Upper lobe of left lung (tissue), 4 donors: ENCODE measurements at regions not wholly inside any gene's neighbourhood (a gene's known extent, or its start where the extent isn't known, plus 50 kb on each side); places are given as distances from the start of the nearest gene placed in this dataset.

Experiments used
- CTCF ChIP-seq, 6 experiments: fragments of 450-650 bp in 4 of 6; fragments of 200-600 bp in 2 of 6; sonication (generic) in 2 of 6; IDR thresholded peaks; one replicate each; pipeline ENCODE4 v1.5.1; 2016 to 2019; ENCODE audit warnings: antibody characterized with exemption in 6 of 6
- EP300 ChIP-seq, 4 donors: sonication (generic); formaldehyde crosslinking; IDR thresholded peaks; one replicate each; pipeline ENCODE4 v1.5.1; 2017; ENCODE audit warnings: antibody characterized with exemption in 4 of 4, control low read depth in 2 of 4
- POLR2A ChIP-seq, 4 donors: fragments of 450-650 bp; IDR thresholded peaks; one replicate each; pipeline ENCODE4 v1.5.1; 2016 to 2017; ENCODE audit warnings: antibody characterized with exemption in 4 of 4, mild to moderate bottlenecking in 2 of 4

- TF ChIP-seq CTCF (IDR thresholded peaks at IDR 0.05), result no peak
- no peak for TF ChIP-seq POLR2A (IDR thresholded peaks at IDR 0.05)
- TF ChIP-seq EP300 (IDR thresholded peaks at IDR 0.05), result no peak
These were observed 320.3 kb upstream of the VRK2 start for GRCh38 chr2:57726294-57726693.
